Ishikawa (cell line): ENCODE measurements at regions not wholly inside any gene's neighbourhood (a gene's known extent, or its start where the extent isn't known, plus 50 kb on each side); places are given as distances from the start of the nearest gene placed in this dataset.

ENCODE experiments used
- CEBPB ChIP-seq: IDR thresholded peaks from 2 replicates; pipeline ENCODE4 v1.6.1; 2012
- EGR1 ChIP-seq: IDR thresholded peaks from 2 replicates; pipeline ENCODE4 v1.6.1; 2012
- EP300 ChIP-seq: IDR thresholded peaks from 2 replicates; pipeline ENCODE4 v1.6.1; 2012; ENCODE audit warnings: borderline replicate concordance
- FOXM1 ChIP-seq: IDR thresholded peaks from 2 replicates; pipeline ENCODE4 v1.6.1; 2012; ENCODE audit warnings: low read depth, borderline replicate concordance
- NFIC ChIP-seq: IDR thresholded peaks from 2 replicates; pipeline ENCODE4 v1.6.1; 2012
- RAD21 ChIP-seq: IDR thresholded peaks from 2 replicates; pipeline ENCODE4 v1.6.1; 2012; ENCODE audit warnings: low read depth
- TAF1 ChIP-seq: IDR thresholded peaks from 2 replicates; pipeline ENCODE4 v1.6.1; 2012; ENCODE audit warnings: low read depth, mild to moderate bottlenecking
- TCF12 ChIP-seq: IDR thresholded peaks from 2 replicates; pipeline ENCODE4 v1.6.1; 2012; ENCODE audit warnings: low read depth
- YY1 ChIP-seq: IDR thresholded peaks from 2 replicates; pipeline ENCODE4 v1.6.1; 2012; ENCODE audit warnings: low read depth
- TF ChIP-seq, protein P1 (sequence below): IDR thresholded peaks from 2 replicates; pipeline ENCODE4 v1.6.1; 2012; ENCODE audit warnings: low read depth, mild to moderate bottlenecking
- TF ChIP-seq, protein P2 (sequence below): IDR thresholded peaks from 2 replicates; pipeline ENCODE4 v1.6.1; 2012

DNA sequence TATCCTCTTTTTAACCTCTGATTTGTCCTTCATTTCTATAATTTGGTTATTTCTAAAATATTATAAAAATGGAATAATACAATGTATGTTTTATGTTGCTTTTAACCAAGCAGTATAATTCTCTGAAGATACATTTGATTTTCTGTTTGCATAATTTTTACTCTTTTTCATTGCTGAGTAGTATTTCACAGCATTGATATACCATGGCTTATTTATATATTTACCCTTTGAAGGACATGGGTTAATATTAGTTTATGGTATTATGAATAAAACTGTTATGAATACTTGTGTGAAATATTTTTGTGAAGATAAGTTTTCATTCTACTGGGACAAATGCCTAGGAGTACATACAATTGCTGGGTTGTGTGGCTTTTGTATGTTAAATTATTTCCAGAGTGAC, 748.6 kb downstream of the TENT5A start:
- TF ChIP-seq FOXM1 (no peak), TCF12 (no peak), EP300 (no peak), CEBPB (no peak), RAD21 (no peak), YY1 (no peak), TAF1 (no peak), EGR1 (no peak), NFIC (no peak)
- TF ChIP-seq, protein P1, sequence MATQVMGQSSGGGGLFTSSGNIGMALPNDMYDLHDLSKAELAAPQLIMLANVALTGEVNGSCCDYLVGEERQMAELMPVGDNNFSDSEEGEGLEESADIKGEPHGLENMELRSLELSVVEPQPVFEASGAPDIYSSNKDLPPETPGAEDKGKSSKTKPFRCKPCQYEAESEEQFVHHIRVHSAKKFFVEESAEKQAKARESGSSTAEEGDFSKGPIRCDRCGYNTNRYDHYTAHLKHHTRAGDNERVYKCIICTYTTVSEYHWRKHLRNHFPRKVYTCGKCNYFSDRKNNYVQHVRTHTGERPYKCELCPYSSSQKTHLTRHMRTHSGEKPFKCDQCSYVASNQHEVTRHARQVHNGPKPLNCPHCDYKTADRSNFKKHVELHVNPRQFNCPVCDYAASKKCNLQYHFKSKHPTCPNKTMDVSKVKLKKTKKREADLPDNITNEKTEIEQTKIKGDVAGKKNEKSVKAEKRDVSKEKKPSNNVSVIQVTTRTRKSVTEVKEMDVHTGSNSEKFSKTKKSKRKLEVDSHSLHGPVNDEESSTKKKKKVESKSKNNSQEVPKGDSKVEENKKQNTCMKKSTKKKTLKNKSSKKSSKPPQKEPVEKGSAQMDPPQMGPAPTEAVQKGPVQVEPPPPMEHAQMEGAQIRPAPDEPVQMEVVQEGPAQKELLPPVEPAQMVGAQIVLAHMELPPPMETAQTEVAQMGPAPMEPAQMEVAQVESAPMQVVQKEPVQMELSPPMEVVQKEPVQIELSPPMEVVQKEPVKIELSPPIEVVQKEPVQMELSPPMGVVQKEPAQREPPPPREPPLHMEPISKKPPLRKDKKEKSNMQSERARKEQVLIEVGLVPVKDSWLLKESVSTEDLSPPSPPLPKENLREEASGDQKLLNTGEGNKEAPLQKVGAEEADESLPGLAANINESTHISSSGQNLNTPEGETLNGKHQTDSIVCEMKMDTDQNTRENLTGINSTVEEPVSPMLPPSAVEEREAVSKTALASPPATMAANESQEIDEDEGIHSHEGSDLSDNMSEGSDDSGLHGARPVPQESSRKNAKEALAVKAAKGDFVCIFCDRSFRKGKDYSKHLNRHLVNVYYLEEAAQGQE = no peak
- TF ChIP-seq, protein P2, sequence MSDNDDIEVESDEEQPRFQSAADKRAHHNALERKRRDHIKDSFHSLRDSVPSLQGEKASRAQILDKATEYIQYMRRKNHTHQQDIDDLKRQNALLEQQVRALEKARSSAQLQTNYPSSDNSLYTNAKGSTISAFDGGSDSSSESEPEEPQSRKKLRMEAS = no peak
